ENCODE measurements at regions not wholly inside any gene's neighbourhood (a gene's known extent, or its start where the extent isn't known, plus 50 kb on each side); places are given as distances from the start of the nearest gene placed in this dataset.

GRCh38 chr3:193980905-193981304 lies 155.0 kb upstream of the HES1 start:
- no peaks in the 10 kb centered on the region for H3K9me3 ChIP-seq (ENCODE audit: low read length)
- no peaks in the 10 kb centered on the region for H3K4me1 ChIP-seq (ENCODE audit: insufficient read depth, low read length)
- no peak overlapping the region for H3K9ac ChIP-seq (ENCODE audit: low read length)
- no peak overlapping the region for H3K27ac ChIP-seq (ENCODE audit: low read depth, low read length)
- no peaks in the 10 kb centered on the region for H3K36me3 ChIP-seq (ENCODE audit: insufficient read depth, low read length)
- H3K4me3 ChIP-seq (ENCODE audit: low read depth in 1 of 2, low read length in 2 of 2): no peak overlapping the region
- H3K27me3 ChIP-seq (ENCODE audit: control insufficient read depth in 1 of 2, insufficient read depth in 2 of 2, low read length in 2 of 2): no peaks in the 10 kb centered on the region

GRCh38 chr3:193981504-193981903 lies 154.4 kb upstream of the HES1 start:
- no peaks in the 10 kb centered on the region for H3K36me3 ChIP-seq (ENCODE audit: insufficient read depth, low read length)
- H3K4me3 ChIP-seq (ENCODE audit: low read depth in 1 of 2, low read length in 2 of 2): no peak overlapping the region
- H3K27me3 ChIP-seq (ENCODE audit: control insufficient read depth in 1 of 2, insufficient read depth in 2 of 2, low read length in 2 of 2): no peaks in the 10 kb centered on the region
- H3K9me3 ChIP-seq (ENCODE audit: low read length): no peaks in the 10 kb centered on the region
- no peak overlapping the region for H3K27ac ChIP-seq (ENCODE audit: low read depth, low read length)
- H3K9ac ChIP-seq (ENCODE audit: low read length): no peak overlapping the region
- no peaks in the 10 kb centered on the region for H3K4me1 ChIP-seq (ENCODE audit: insufficient read depth, low read length)

- H3K9me3 ChIP-seq (ENCODE audit: low read length): no peaks in the 10 kb centered on the region
- H3K4me1 ChIP-seq (ENCODE audit: insufficient read depth, low read length): no peaks in the 10 kb centered on the region
- no peak overlapping the region for H3K9ac ChIP-seq (ENCODE audit: low read length)
- no peak overlapping the region for H3K27ac ChIP-seq (ENCODE audit: low read depth, low read length)
- H3K4me3 ChIP-seq (ENCODE audit: low read depth in 1 of 2, low read length in 2 of 2): no peak overlapping the region
- no peaks in the 10 kb centered on the region for H3K36me3 ChIP-seq (ENCODE audit: insufficient read depth, low read length)
- no peaks in the 10 kb centered on the region for H3K27me3 ChIP-seq (ENCODE audit: control insufficient read depth in 1 of 2, insufficient read depth in 2 of 2, low read length in 2 of 2)
Observed at GRCh38 chr3:193982258-193982659, 153.7 kb upstream of the HES1 start.

GRCh38 chr3:193983846-193984818 lies 151.8 kb upstream of the HES1 start:
- Histone ChIP-seq H3K36me3 (ENCODE audit: insufficient read depth, low read length) (no peaks in the 10 kb centered on the region), H3K27me3 (ENCODE audit: control insufficient read depth in 1 of 2, insufficient read depth in 2 of 2, low read length in 2 of 2) (no peaks in the 10 kb centered on the region), H3K4me3 (ENCODE audit: low read depth in 1 of 2, low read length in 2 of 2) (no peak overlapping the region), H3K9ac (ENCODE audit: low read length) (no peak overlapping the region), H3K27ac (ENCODE audit: low read depth, low read length) (no peak overlapping the region), H3K9me3 (ENCODE audit: low read length) (no peaks in the 10 kb centered on the region), H3K4me1 (ENCODE audit: insufficient read depth, low read length) (no peaks in the 10 kb centered on the region)

GRCh38 chr3:193984876-193985275 lies 151.1 kb upstream of the HES1 start:
- H3K9me3 ChIP-seq (ENCODE audit: low read length): no peaks in the 10 kb centered on the region
- H3K4me1 ChIP-seq (ENCODE audit: insufficient read depth, low read length): no peaks in the 10 kb centered on the region
- H3K27ac ChIP-seq (ENCODE audit: low read depth, low read length): no peak overlapping the region
- no peaks in the 10 kb centered on the region for H3K36me3 ChIP-seq (ENCODE audit: insufficient read depth, low read length)
- H3K27me3 ChIP-seq (ENCODE audit: control insufficient read depth in 1 of 2, insufficient read depth in 2 of 2, low read length in 2 of 2): no peaks in the 10 kb centered on the region
- H3K4me3 ChIP-seq (ENCODE audit: low read depth in 1 of 2, low read length in 2 of 2): no peak overlapping the region
- no peak overlapping the region for H3K9ac ChIP-seq (ENCODE audit: low read length)

- H3K9ac ChIP-seq (ENCODE audit: low read length): no peak overlapping the region
- no peaks in the 10 kb centered on the region for H3K4me1 ChIP-seq (ENCODE audit: insufficient read depth, low read length)
- no peaks in the 10 kb centered on the region for H3K36me3 ChIP-seq (ENCODE audit: insufficient read depth, low read length)
- no peak overlapping the region for H3K27ac ChIP-seq (ENCODE audit: low read depth, low read length)
- H3K27me3 ChIP-seq (ENCODE audit: control insufficient read depth in 1 of 2, insufficient read depth in 2 of 2, low read length in 2 of 2): no peaks in the 10 kb centered on the region
- H3K9me3 ChIP-seq (ENCODE audit: low read length): no peaks in the 10 kb centered on the region
- no peak overlapping the region for H3K4me3 ChIP-seq (ENCODE audit: low read depth in 1 of 2, low read length in 2 of 2)
Observed at GRCh38 chr3:193987186-193987585, 148.8 kb upstream of the HES1 start.

GRCh38 chr3:193989186-193989585 lies 146.8 kb upstream of the HES1 start:
- Histone ChIP-seq H3K4me3 (ENCODE audit: low read depth in 1 of 2, low read length in 2 of 2) (no peak overlapping the region), H3K36me3 (ENCODE audit: insufficient read depth, low read length) (no peaks in the 10 kb centered on the region), H3K4me1 (ENCODE audit: insufficient read depth, low read length) (no peaks in the 10 kb centered on the region), H3K27ac (ENCODE audit: low read depth, low read length) (no peak overlapping the region), H3K9me3 (ENCODE audit: low read length) (no peaks in the 10 kb centered on the region), H3K27me3 (ENCODE audit: control insufficient read depth in 1 of 2, insufficient read depth in 2 of 2, low read length in 2 of 2) (no peaks in the 10 kb centered on the region), H3K9ac (ENCODE audit: low read length) (no peak overlapping the region)

- H3K9ac ChIP-seq (ENCODE audit: low read length): no peak overlapping the region
- no peaks in the 10 kb centered on the region for H3K36me3 ChIP-seq (ENCODE audit: insufficient read depth, low read length)
- H3K9me3 ChIP-seq (ENCODE audit: low read length): no peaks in the 10 kb centered on the region
- H3K27ac ChIP-seq (ENCODE audit: low read depth, low read length): no peak overlapping the region
- H3K4me3 ChIP-seq (ENCODE audit: low read depth in 1 of 2, low read length in 2 of 2): no peak overlapping the region
- H3K27me3 ChIP-seq (ENCODE audit: control insufficient read depth in 1 of 2, insufficient read depth in 2 of 2, low read length in 2 of 2): no peaks in the 10 kb centered on the region
- peaks cover under 1% of the 10 kb centered on the region for H3K4me1 ChIP-seq (ENCODE audit: insufficient read depth, low read length)
Observed at GRCh38 chr3:193991666-193992424, 144.1 kb upstream of the HES1 start.

GRCh38 chr3:193992425-193993037 lies 143.4 kb upstream of the HES1 start:
- no peak overlapping the region for H3K9ac ChIP-seq (ENCODE audit: low read length)
- H3K27ac ChIP-seq (ENCODE audit: low read depth, low read length): no peak overlapping the region

GRCh38 chr3:193996221-193996620 lies 139.7 kb upstream of the HES1 start:
- H3K4me1 ChIP-seq (ENCODE audit: insufficient read depth, low read length): peaks cover 10% of the 10 kb centered on the region
- no peak overlapping the region for H3K9ac ChIP-seq (ENCODE audit: low read length)
- no peaks in the 10 kb centered on the region for H3K9me3 ChIP-seq (ENCODE audit: low read length)
- H3K4me3 ChIP-seq (ENCODE audit: low read depth in 1 of 2, low read length in 2 of 2): no peak overlapping the region
- H3K27me3 ChIP-seq (ENCODE audit: control insufficient read depth in 1 of 2, insufficient read depth in 2 of 2, low read length in 2 of 2): no peaks in the 10 kb centered on the region
- no peak overlapping the region for H3K27ac ChIP-seq (ENCODE audit: low read depth, low read length)
- no peaks in the 10 kb centered on the region for H3K36me3 ChIP-seq (ENCODE audit: insufficient read depth, low read length)

More at GRCh38 chr3:193992425-193993037, 143.4 kb upstream of the HES1 start:
- Histone ChIP-seq H3K9me3 (ENCODE audit: low read length) (no peaks in the 10 kb centered on the region), H3K27me3 (ENCODE audit: control insufficient read depth in 1 of 2, insufficient read depth in 2 of 2, low read length in 2 of 2) (no peaks in the 10 kb centered on the region), H3K4me1 (ENCODE audit: insufficient read depth, low read length) (peaks cover 8% of the 10 kb centered on the region), H3K4me3 (ENCODE audit: low read depth in 1 of 2, low read length in 2 of 2) (no peak overlapping the region), H3K36me3 (ENCODE audit: insufficient read depth, low read length) (no peaks in the 10 kb centered on the region)

- no peaks in the 10 kb centered on the region for H3K27me3 ChIP-seq (ENCODE audit: control insufficient read depth in 1 of 2, insufficient read depth in 2 of 2, low read length in 2 of 2)
- no peak overlapping the region for H3K27ac ChIP-seq (ENCODE audit: low read depth, low read length)
- no peaks in the 10 kb centered on the region for H3K9me3 ChIP-seq (ENCODE audit: low read length)
- H3K36me3 ChIP-seq (ENCODE audit: insufficient read depth, low read length): no peaks in the 10 kb centered on the region
- no peak overlapping the region for H3K4me3 ChIP-seq (ENCODE audit: low read depth in 1 of 2, low read length in 2 of 2)
- peaks cover 10% of the 10 kb centered on the region for H3K4me1 ChIP-seq (ENCODE audit: insufficient read depth, low read length)
- no peak overlapping the region for H3K9ac ChIP-seq (ENCODE audit: low read length)
Observed at GRCh38 chr3:193996641-193997089, 139.3 kb upstream of the HES1 start.
